CD14-positive monocyte (primary cell): ENCODE measurements at regions not wholly inside any gene's neighbourhood (a gene's known extent, or its start where the extent isn't known, plus 50 kb on each side); places are given as distances from the start of the nearest gene placed in this dataset.
"Not testable (repeated sequence)": the region's sequence is repeated elsewhere in the genome, so short reads cannot be mapped to it uniquely, and the experiment has no call there.

Experiments
- DNase-seq, 3 donors: peaks; one replicate each; pipeline ENCODE4 v3.0.0-alpha.2; 2011 to 2022
- H2AFZ ChIP-seq: 2 replicates; pipeline ENCODE4 v1.6.0; 2012; ENCODE audit warnings: mild to moderate bottlenecking, low read depth, low read length, inconsistent platforms; ENCODE audit not compliant: insufficient read depth, poor library complexity, severe bottlenecking
- H3K27ac ChIP-seq, 2 donors: 1 replicate in 1 of 2; 2 replicates in 1 of 2; pipeline ENCODE4 v1.5.1; 2012 to 2013; ENCODE audit warnings: low read length in 2 of 2, control low read depth in 1 of 2, inconsistent platforms in 1 of 2, low read depth in 1 of 2, mild to moderate bottlenecking in 1 of 2
- H3K27me3 ChIP-seq, 2 donors: one replicate each; pipeline versions ENCODE4 v1.6.0 to v1.6.1; 2011 to 2013; ENCODE audit warnings: low read length in 2 of 2; ENCODE audit not compliant: control insufficient read depth in 2 of 2, insufficient read depth in 2 of 2
- H3K36me3 ChIP-seq, 2 donors: replicated peaks in 1 of 2; 1 replicate in 1 of 2; 2 replicates in 1 of 2; pipeline versions ENCODE4 v1.5.1 to v1.6.1; 2012 to 2013; ENCODE audit warnings: low read length in 2 of 2, control low read depth in 1 of 2, inconsistent platforms in 1 of 2, mild to moderate bottlenecking in 1 of 2; ENCODE audit not compliant: insufficient read depth in 2 of 2, control insufficient read depth in 1 of 2
- H3K4me1 ChIP-seq, 2 donors: 1 replicate in 1 of 2; 2 replicates in 1 of 2; pipeline versions ENCODE4 v1.5.1 to v1.6.1; 2012 to 2013; ENCODE audit warnings: low read length in 2 of 2, control low read depth in 1 of 2, inconsistent platforms in 1 of 2, mild to moderate bottlenecking in 1 of 2, moderate library complexity in 1 of 2; ENCODE audit not compliant: insufficient read depth in 2 of 2, control insufficient read depth in 1 of 2
- H3K4me2 ChIP-seq: replicated peaks from 2 replicates; pipeline ENCODE3; 2012; ENCODE audit warnings: low read length, moderate library complexity, mild to moderate bottlenecking; ENCODE audit not compliant: poor library complexity, severe bottlenecking; ENCODE audit errors: extremely low read depth
- H3K4me3 ChIP-seq, 3 experiments: fragments of 200-600 bp in 1 of 3; sonication (generic) in 1 of 3; replicated peaks in 1 of 3; 1 replicate in 2 of 3; 2 replicates in 1 of 3; pipeline ENCODE4 v1.5.1; 2011 to 2013; ENCODE audit warnings: low read length in 3 of 3, mild to moderate bottlenecking in 3 of 3, control low read depth in 2 of 3, low read depth in 2 of 3, inconsistent platforms in 1 of 3, moderate library complexity in 1 of 3
- H3K79me2 ChIP-seq: 2 replicates; pipeline ENCODE4 v1.6.0; 2012; ENCODE audit warnings: mild to moderate bottlenecking, control low read depth, inconsistent platforms, low read length, moderate library complexity; ENCODE audit not compliant: insufficient read depth
- H3K9ac ChIP-seq: 2 replicates; pipeline ENCODE4 v1.6.0; 2017; ENCODE audit warnings: low read length, mild to moderate bottlenecking; ENCODE audit not compliant: insufficient read depth, poor library complexity, severe bottlenecking
- H3K9me3 ChIP-seq, 2 donors: replicated peaks in 1 of 2; 1 replicate in 1 of 2; 2 replicates in 1 of 2; pipeline versions ENCODE4 v1.5.1 to v1.6.1; 2012 to 2013; ENCODE audit warnings: low read length in 2 of 2, control low read depth in 1 of 2; ENCODE audit not compliant: control insufficient read depth in 1 of 2, insufficient read depth in 1 of 2
- H4K20me1 ChIP-seq: 2 replicates; pipeline ENCODE4 v1.6.0; 2012; ENCODE audit warnings: mild to moderate bottlenecking, low read length, control low read depth, moderate library complexity; ENCODE audit not compliant: insufficient read depth
- H3K27ac Mint-ChIP-seq, 7 donors: one replicate each; pipeline ENCODE4 v1.8.0; 2020; ENCODE audit warnings: mild to moderate bottlenecking in 7 of 7, mixed read lengths in 7 of 7, moderate library complexity in 6 of 7, inconsistent platforms in 2 of 7
- H3K27me3 Mint-ChIP-seq, 3 donors: one replicate each; pipeline ENCODE4 v1.8.0; 2021 to 2022; ENCODE audit warnings: low read depth in 3 of 3, mild to moderate bottlenecking in 3 of 3, mixed read lengths in 3 of 3, moderate library complexity in 3 of 3, inconsistent platforms in 1 of 3
- H3K36me3 Mint-ChIP-seq, 2 donors: one replicate each; pipeline ENCODE4 v1.8.0; 2020; ENCODE audit warnings: mixed read lengths in 2 of 2, inconsistent platforms in 1 of 2, mild to moderate bottlenecking in 1 of 2
- H3K4me1 Mint-ChIP-seq: one replicate; pipeline ENCODE4 v1.8.0; 2020; ENCODE audit warnings: mild to moderate bottlenecking, mixed read lengths
- H3K4me3 Mint-ChIP-seq, 2 donors: one replicate each; pipeline ENCODE4 v1.8.0; 2020; ENCODE audit warnings: mild to moderate bottlenecking in 2 of 2, mixed read lengths in 2 of 2, moderate library complexity in 1 of 2
- H3K9me3 Mint-ChIP-seq, 7 donors: one replicate each; pipeline ENCODE4 v1.8.0; 2020 to 2022; ENCODE audit warnings: mixed read lengths in 7 of 7, mild to moderate bottlenecking in 6 of 7, moderate library complexity in 6 of 7, inconsistent platforms in 2 of 7
- CTCF ChIP-seq: fragments of 200-600 bp; IDR thresholded peaks from one replicate; pipeline ENCODE4 v1.8.0; 2022; ENCODE audit warnings: antibody characterized with exemption, mild to moderate bottlenecking
- WGBS: methylation state at CpG from one replicate; pipeline ENCODE4 v1.1.5; 2013; ENCODE audit warnings: missing lambda C conversion rate; ENCODE audit not compliant: insufficient coverage; 5-methylcytosine and 5-hydroxymethylcytosine counted together
- intact Hi-C, 2 donors: fragments of 100-400 bp; cut with micrococcal nuclease; formaldehyde crosslinking; loops; one replicate each; pipeline versions ENCODE4 v1.15.0 to v1.15.1; 2023

- TF ChIP-seq CTCF: no peak
- H3K27me3 ChIP-seq: no peaks in the 10 kb centered on the region
- no peaks in the 10 kb centered on the region for H3K9me3 ChIP-seq
- Mint-ChIP-seq H3K9me3 (peaks cover 0 to 9% (median 1%) of the 10 kb centered on the region in 7 donors), H3K36me3 (no peaks in the 10 kb centered on the region), H3K27me3 (peaks cover 0 to 4% (median 2%) of the 10 kb centered on the region in 3 donors), H3K4me1 (no peaks in the 10 kb centered on the region), H3K27ac (no peak overlapping the region), H3K4me3 (no peak overlapping the region)
- no CpG with 5 or more reads among the region's 3 CpGs for WGBS
- intact Hi-C loops: no loop called here
- H3K4me1 ChIP-seq: no peaks in the 10 kb centered on the region
- H3K27ac ChIP-seq: no peak overlapping the region
- no peak overlapping the region for H3K4me2 ChIP-seq
- H3K9ac ChIP-seq: no peak overlapping the region
- H3K4me3 ChIP-seq: no peak overlapping the region
- no peaks in the 10 kb centered on the region for H3K79me2 ChIP-seq
- H4K20me1 ChIP-seq: no peaks in the 10 kb centered on the region
- no peak overlapping the region for H2AFZ ChIP-seq
- DNase-seq: no peak
- no peaks in the 10 kb centered on the region for H3K36me3 ChIP-seq
Measured at GRCh38 chr6:99145738-99146137, 198.0 kb upstream of the FBXL4 start.

- Histone ChIP-seq H4K20me1 (no peaks in the 10 kb centered on the region), H3K4me2 (no peak overlapping the region), H3K4me1 (no peaks in the 10 kb centered on the region), H3K27me3 (no peaks in the 10 kb centered on the region), H2AFZ (no peak overlapping the region), H3K79me2 (no peaks in the 10 kb centered on the region), H3K4me3 (no peak overlapping the region), H3K9ac (no peak overlapping the region), H3K27ac (no peak overlapping the region), H3K36me3 (no peaks in the 10 kb centered on the region), H3K9me3 (no peaks in the 10 kb centered on the region)
- no peaks in the 10 kb centered on the region for H3K4me1 Mint-ChIP-seq
- H3K27ac Mint-ChIP-seq: peak overlapping the region in 1 of 7 donors; percentile 18
- H3K4me3 Mint-ChIP-seq: no peak overlapping the region
- peaks cover 0 to 4% (median 2%) of the 10 kb centered on the region in 3 donors for H3K27me3 Mint-ChIP-seq
- intact Hi-C loops: no loop called here
- H3K9me3 Mint-ChIP-seq: peaks cover 0 to 9% (median 2%) of the 10 kb centered on the region in 7 donors
- no peak for DNase-seq
- WGBS: 92% methylated on average over 4 of the region's 5 CpGs
- H3K36me3 Mint-ChIP-seq: no peaks in the 10 kb centered on the region
- TF ChIP-seq CTCF: no peak
Measured at GRCh38 chr6:99143108-99143861, 195.5 kb upstream of the FBXL4 start.

- H4K20me1 ChIP-seq, H3K9ac ChIP-seq, H2AFZ ChIP-seq, H3K9me3 Mint-ChIP-seq, H3K4me3 Mint-ChIP-seq, H3K27me3 ChIP-seq, intact Hi-C loops, H3K27ac ChIP-seq, H3K4me1 ChIP-seq, H3K27me3 Mint-ChIP-seq, H3K36me3 ChIP-seq, H3K4me1 Mint-ChIP-seq, H3K9me3 ChIP-seq, H3K4me3 ChIP-seq, DNase-seq, H3K27ac Mint-ChIP-seq, H3K4me2 ChIP-seq, H3K36me3 Mint-ChIP-seq, H3K79me2 ChIP-seq: not testable (repeated sequence)
- WGBS: no CpG with 5 or more reads among the region's 29 CpGs
Measured at GRCh38 chr6:99141906-99142305, 194.2 kb upstream of the FBXL4 start.
